DOHH2 (cell line): ENCODE measurements at regions not wholly inside any gene's neighbourhood (a gene's known extent, or its start where the extent isn't known, plus 50 kb on each side); places are given as distances from the start of the nearest gene placed in this dataset.

Source experiments
- H3F3A ChIP-seq: fragments of 200-600 bp; sonication (generic), shearing (Covaris generic); 2 replicates; pipeline ENCODE4 v1.6.0; 2016; ENCODE audit warnings: antibody characterized with exemption, mild to moderate bottlenecking; ENCODE audit not compliant: control insufficient read depth, insufficient read depth
- H3K27ac ChIP-seq: fragments of 200-600 bp; sonication (generic); 2 replicates; pipeline ENCODE4 v1.5.1; 2014; ENCODE audit warnings: low read depth, mild to moderate bottlenecking, low read length, moderate library complexity
- H3K27me3 ChIP-seq: fragments of 200-600 bp; sonication (generic); 2 replicates; pipeline ENCODE4 v1.6.1; 2014; ENCODE audit warnings: mild to moderate bottlenecking, low read length, mixed read lengths; ENCODE audit not compliant: control insufficient read depth
- H3K36me3 ChIP-seq: fragments of 200-600 bp; sonication (generic); 2 replicates; pipeline ENCODE4 v1.6.1; 2014; ENCODE audit warnings: mild to moderate bottlenecking, low read length, moderate library complexity, mixed read lengths; ENCODE audit not compliant: control insufficient read depth
- H3K4me1 ChIP-seq: fragments of 200-600 bp; sonication (generic); 2 replicates; pipeline ENCODE4 v1.6.1; 2014; ENCODE audit warnings: mild to moderate bottlenecking, low read length, mixed read lengths; ENCODE audit not compliant: control insufficient read depth
- H3K4me2 ChIP-seq: fragments of 200-600 bp; sonication (generic); 2 replicates; pipeline ENCODE4 v1.6.0; 2014; ENCODE audit warnings: mild to moderate bottlenecking, low read length, moderate library complexity
- H3K4me3 ChIP-seq: fragments of 200-600 bp; sonication (generic); 2 replicates; pipeline ENCODE4 v1.5.1; 2014; ENCODE audit warnings: mild to moderate bottlenecking, low read length, mixed read lengths
- H3K79me2 ChIP-seq: fragments of 200-600 bp; sonication (generic); 2 replicates; pipeline ENCODE4 v1.6.1; 2014; ENCODE audit warnings: mild to moderate bottlenecking, low read length, mixed read lengths; ENCODE audit not compliant: control insufficient read depth
- H3K9me2 ChIP-seq: fragments of 200-600 bp; sonication (generic); replicated peaks from 2 replicates; pipeline ENCODE4 v1.6.1; 2014; ENCODE audit warnings: mild to moderate bottlenecking, low read length, mixed read lengths; ENCODE audit not compliant: control insufficient read depth
- H3K9me3 ChIP-seq: fragments of 200-600 bp; sonication (generic); 2 replicates; pipeline ENCODE4 v1.6.1; 2014; ENCODE audit warnings: antibody characterized with exemption, low read length, mixed read lengths; ENCODE audit not compliant: control insufficient read depth, insufficient read depth
- H4K20me1 ChIP-seq: fragments of 200-600 bp; sonication (generic); 2 replicates; pipeline ENCODE4 v1.6.0; 2014; ENCODE audit warnings: low read depth, mild to moderate bottlenecking, antibody characterized with exemption, low read length, moderate library complexity; ENCODE audit not compliant: control insufficient read depth, insufficient read depth
- EZH2phosphoT487 ChIP-seq: fragments of 200-600 bp; sonication (generic); IDR thresholded peaks from 2 replicates; pipeline ENCODE4 v1.6.1; 2017; ENCODE audit warnings: borderline replicate concordance, mild to moderate bottlenecking, antibody characterized with exemption, low read length, moderate library complexity, mixed read lengths
- TF ChIP-seq, protein P1 (sequence below): fragments of 200-600 bp; sonication (generic); IDR thresholded peaks from one replicate; pipeline ENCODE4 v1.5.1; 2014; ENCODE audit warnings: antibody characterized with exemption, mild to moderate bottlenecking, low read depth, low read length; ENCODE audit not compliant: poor library complexity, severe bottlenecking

DNA sequence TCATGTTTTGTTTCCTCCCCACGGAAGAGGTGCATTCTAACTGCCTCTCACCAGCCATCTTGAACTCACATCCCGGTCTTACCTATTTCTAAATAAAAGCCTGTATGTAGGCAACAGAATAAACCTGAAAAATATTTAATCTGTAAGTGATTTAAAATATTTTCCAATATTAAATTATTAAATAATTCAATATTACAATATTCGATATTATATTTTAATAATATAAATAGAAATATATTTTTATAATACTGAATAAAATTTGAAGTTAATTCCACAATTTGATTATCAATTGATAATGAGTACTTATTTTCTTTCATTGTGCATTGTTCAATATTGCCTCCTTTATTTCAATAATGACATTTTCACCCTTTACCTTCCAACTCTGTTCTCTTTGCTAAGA, 404.4 kb downstream of the CYLC2 start:
- Histone ChIP-seq H3F3A (no peaks in the 10 kb centered on the region), H3K27ac (no peak overlapping the region), H3K4me3 (no peak overlapping the region), H3K79me2 (no peaks in the 10 kb centered on the region), H3K27me3 (no peaks in the 10 kb centered on the region), H3K9me2 (no peaks in the 10 kb centered on the region), H3K36me3 (no peaks in the 10 kb centered on the region), H3K9me3 (no peaks in the 10 kb centered on the region), H4K20me1 (no peaks in the 10 kb centered on the region), H3K4me1 (no peaks in the 10 kb centered on the region), H3K4me2 (no peak overlapping the region)
- TF ChIP-seq, protein P1, sequence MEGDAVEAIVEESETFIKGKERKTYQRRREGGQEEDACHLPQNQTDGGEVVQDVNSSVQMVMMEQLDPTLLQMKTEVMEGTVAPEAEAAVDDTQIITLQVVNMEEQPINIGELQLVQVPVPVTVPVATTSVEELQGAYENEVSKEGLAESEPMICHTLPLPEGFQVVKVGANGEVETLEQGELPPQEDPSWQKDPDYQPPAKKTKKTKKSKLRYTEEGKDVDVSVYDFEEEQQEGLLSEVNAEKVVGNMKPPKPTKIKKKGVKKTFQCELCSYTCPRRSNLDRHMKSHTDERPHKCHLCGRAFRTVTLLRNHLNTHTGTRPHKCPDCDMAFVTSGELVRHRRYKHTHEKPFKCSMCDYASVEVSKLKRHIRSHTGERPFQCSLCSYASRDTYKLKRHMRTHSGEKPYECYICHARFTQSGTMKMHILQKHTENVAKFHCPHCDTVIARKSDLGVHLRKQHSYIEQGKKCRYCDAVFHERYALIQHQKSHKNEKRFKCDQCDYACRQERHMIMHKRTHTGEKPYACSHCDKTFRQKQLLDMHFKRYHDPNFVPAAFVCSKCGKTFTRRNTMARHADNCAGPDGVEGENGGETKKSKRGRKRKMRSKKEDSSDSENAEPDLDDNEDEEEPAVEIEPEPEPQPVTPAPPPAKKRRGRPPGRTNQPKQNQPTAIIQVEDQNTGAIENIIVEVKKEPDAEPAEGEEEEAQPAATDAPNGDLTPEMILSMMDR, result no peak

DNA sequence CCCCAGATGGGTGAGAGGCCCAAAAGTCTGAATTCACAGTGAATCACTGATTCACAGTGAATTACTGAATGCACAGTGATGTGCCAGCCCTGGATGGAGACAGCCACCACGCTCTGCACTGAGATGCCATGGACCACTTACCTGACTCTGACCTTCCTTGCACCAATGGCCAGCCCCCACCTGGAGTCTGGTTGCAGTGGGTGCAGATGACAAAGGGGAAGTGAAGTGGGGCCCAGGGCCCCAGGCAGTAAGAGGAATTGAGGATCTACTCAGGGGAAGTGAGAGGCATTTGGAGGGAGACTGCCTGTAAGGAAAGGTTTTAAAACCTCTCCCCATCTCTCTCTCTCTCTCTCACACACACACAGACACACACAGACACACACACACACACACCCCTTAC, 412.1 kb downstream of the CYLC2 start:
- H3K27me3 ChIP-seq, result no peaks in the 10 kb centered on the region
- H3K4me3 ChIP-seq, result no peak overlapping the region
- H3K79me2 ChIP-seq, result no peaks in the 10 kb centered on the region
- no peaks in the 10 kb centered on the region for H3K9me2 ChIP-seq
- no peaks in the 10 kb centered on the region for H3K36me3 ChIP-seq
- H3K4me1 ChIP-seq, result no peaks in the 10 kb centered on the region
- TF ChIP-seq, protein P1, result no peak
- H3K27ac ChIP-seq, result no peak overlapping the region
- H3F3A ChIP-seq, result no peaks in the 10 kb centered on the region
- H3K9me3 ChIP-seq, result no peaks in the 10 kb centered on the region
- H4K20me1 ChIP-seq, result no peaks in the 10 kb centered on the region
- no peak overlapping the region for H3K4me2 ChIP-seq

DNA sequence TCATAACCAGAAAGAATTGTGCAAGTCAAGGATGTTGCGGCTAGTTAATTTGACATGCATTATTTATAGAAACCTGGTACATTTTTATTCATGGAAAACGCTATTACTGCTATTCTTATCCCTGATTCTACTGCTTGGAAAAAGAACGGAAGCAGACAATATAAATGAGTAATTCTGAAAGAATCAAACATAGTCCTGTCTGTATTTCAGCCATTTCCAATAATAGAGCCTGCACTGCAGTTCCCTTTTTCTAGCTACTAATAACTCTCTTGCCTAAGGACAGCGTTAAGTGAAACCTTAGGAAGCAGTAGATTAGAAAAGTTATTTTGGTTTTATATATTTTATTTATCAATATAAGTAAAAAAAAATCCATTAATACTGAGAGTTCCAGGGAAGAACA, 414.9 kb downstream of the CYLC2 start:
- H3K4me1 ChIP-seq, result no peaks in the 10 kb centered on the region
- no peaks in the 10 kb centered on the region for H3K9me2 ChIP-seq
- no peaks in the 10 kb centered on the region for H4K20me1 ChIP-seq
- no peak overlapping the region for H3K4me3 ChIP-seq
- H3F3A ChIP-seq, result no peaks in the 10 kb centered on the region
- no peak overlapping the region for H3K27ac ChIP-seq
- no peak overlapping the region for H3K4me2 ChIP-seq
- H3K9me3 ChIP-seq, result no peaks in the 10 kb centered on the region
- TF ChIP-seq, protein P1, result no peak
- TF ChIP-seq EZH2phosphoT487, result no peak
- no peaks in the 10 kb centered on the region for H3K36me3 ChIP-seq
- no peaks in the 10 kb centered on the region for H3K27me3 ChIP-seq
- H3K79me2 ChIP-seq, result no peaks in the 10 kb centered on the region

DNA sequence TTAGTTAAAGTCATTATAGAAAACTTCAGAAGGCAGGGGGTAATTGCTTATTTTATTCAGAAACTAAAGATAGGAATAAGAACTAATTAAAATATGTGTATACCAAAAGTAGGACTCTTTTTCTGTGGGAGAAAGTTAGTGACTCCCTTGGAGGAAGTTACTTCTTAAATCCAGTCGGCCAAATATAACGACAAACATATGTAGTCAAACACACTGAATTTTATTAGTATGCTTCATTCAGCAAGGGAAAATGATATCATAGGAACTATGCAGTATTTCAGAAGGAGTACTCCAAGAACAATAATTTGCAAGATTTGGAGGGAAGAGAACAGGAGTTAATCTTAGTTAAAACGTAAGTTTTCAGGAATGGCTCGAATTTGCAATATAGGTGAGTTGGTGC, 432.6 kb downstream of the CYLC2 start:
- no peaks in the 10 kb centered on the region for H3K27me3 ChIP-seq
- H3K4me3 ChIP-seq, result no peak overlapping the region
- no peak overlapping the region for H3K27ac ChIP-seq
- no peaks in the 10 kb centered on the region for H3K9me2 ChIP-seq
- TF ChIP-seq, protein P1, result no peak
- TF ChIP-seq EZH2phosphoT487, result no peak
- no peaks in the 10 kb centered on the region for H3K9me3 ChIP-seq
- H3K4me1 ChIP-seq, result no peaks in the 10 kb centered on the region
- H3K4me2 ChIP-seq, result no peak overlapping the region
- H3K36me3 ChIP-seq, result no peaks in the 10 kb centered on the region
- no peaks in the 10 kb centered on the region for H4K20me1 ChIP-seq
- H3F3A ChIP-seq, result no peaks in the 10 kb centered on the region
- H3K79me2 ChIP-seq, result no peaks in the 10 kb centered on the region
